GM21381 (cell line): ENCODE measurements at regions not wholly inside any gene's neighbourhood (a gene's known extent, or its start where the extent isn't known, plus 50 kb on each side); places are given as distances from the start of the nearest gene placed in this dataset.
A peak's percentile ranks its signal among the peaks of the same experiment; 100 is the strongest.

Experiments used
- ATAC-seq: cut with Tn5 transposase; IDR thresholded peaks from one replicate; pipeline ENCODE4 v1.9.1; 2021; ENCODE audit warnings: mild to moderate bottlenecking, moderate library complexity; ENCODE audit not compliant: unreplicated experiment

GRCh38 chr3:156760333-156760732 is 65.8 kb upstream of the LEKR1 start:
- ATAC-seq = peak; percentile 97

DNA sequence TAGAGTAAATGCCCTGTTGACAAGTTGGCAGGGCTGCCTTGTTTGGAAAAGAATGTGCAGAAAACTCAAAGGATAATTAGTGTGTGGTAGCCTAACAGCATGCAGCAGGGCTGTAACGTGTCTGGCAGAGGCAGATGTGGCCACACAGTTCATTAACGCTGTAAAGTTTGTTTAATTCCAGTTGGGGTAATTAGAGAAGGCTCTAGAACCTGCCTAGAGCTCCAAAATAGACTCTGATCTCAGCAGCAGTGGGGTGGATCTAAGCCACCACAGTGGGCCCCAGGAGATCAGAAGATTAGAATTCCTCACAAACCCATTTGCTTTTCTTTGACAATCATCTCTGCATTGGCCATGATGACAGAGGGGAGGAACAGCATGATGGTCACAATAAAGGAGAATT is 65.1 kb upstream of the LEKR1 start:
- no peak for ATAC-seq

GRCh38 chr3:156761713-156762451 is 64.3 kb upstream of the LEKR1 start:
- no peak for ATAC-seq

- no peak for ATAC-seq
Observed at GRCh38 chr3:156762631-156763185, 63.4 kb upstream of the LEKR1 start.

DNA sequence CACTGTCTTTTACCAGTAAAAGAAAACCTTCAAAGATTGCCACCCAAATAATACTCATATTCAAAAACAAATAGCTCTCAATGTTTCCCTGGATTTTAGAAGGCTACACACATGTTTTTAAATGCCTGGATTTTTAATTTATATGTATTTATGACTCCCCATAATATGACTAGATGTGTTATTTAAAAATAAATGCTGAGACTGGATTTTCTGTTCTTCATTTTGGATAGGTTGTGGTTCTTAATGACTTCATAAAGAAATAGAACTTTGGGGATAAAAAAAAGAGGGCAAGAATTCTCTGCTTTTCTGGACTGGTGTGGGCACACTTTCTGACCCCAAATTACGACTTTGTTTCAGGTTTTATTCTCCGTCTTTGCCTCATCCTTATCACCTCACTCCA is 62.8 kb upstream of the LEKR1 start:
- ATAC-seq = no peak

DNA sequence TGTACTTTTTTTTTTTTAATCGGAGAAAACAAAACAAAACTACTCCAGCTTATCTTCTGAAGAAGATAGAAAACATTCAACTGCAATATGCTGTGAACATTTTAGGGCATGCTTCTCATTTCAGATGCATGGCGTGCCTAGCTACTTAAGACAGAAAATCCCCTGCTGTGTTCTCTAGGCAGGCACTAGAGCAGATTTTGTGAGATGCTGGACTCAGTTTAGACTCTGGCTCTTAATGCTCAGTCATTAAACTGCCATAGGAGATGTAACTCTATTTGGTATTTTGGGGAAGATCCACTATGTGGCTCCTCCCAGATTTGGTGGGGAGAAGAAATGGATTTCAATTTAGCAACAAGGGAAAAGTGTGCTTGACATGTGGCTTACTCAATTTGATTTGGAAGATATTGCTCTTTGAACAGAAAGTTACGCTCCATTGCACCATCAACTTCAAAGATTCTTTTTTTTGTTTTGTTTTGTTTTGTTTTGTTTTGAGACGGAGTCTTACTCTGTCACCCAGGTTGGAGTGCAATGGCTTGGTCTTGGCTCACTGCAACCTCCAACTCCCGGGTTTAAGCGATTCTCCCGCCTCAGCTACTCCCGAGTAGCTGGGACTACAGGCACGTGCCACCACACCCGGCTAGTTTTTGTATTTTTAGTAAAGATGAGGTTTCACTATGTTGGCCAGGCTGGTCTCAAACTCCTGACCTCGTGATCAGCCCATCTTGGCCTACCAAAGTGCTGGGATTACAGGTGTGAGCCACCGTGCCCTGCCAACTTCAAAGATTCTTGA is 62.0 kb upstream of the LEKR1 start:
- no peak for ATAC-seq

GRCh38 chr3:156764751-156765150 is 61.4 kb upstream of the LEKR1 start:
- no peak for ATAC-seq

- no peak for ATAC-seq
Observed at GRCh38 chr3:156768390-156768789, 57.8 kb upstream of the LEKR1 start.

DNA sequence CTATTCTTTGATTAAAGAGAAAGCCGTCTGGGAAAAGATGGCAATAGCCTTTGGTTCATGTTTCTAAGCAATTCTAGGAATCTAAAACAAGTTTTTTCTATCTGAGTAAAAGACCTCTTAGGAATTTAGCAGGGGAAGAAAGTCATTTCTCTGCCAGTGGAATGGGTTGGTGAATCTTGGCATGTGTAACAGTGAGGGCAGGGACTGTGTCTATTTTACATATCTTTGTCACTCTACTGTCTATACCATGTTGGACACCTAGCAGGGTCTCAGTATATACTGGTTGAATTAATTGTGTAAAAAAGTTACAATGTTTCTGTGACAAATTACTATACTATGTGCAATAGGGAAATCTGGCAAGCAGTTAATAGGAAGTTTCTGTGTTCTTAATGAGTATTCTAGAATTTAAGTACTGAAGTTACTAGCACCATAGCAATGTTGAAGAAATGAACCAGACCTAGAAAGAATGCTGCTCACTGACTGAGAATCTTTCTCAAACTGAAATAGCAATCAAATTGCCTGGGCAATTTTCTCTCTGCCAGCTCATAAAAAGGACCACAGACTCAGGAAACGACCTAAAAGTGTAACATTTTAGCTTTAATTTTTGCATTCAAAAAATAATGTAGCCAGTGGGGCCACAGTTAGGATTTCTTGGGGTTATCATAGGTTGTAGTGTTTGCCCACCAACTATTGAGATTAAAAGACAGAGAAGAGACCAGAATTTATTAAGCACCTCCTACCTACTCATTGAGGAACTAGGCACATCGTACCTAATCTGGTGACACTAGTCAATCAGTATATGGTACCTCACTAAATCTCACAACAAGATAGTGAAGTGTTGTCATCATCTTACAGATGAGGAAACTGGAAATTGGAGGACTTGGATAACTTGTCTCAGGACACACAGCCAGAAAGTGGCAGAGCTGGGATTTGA is 56.2 kb upstream of the LEKR1 start:
- no peak for ATAC-seq

GRCh38 chr3:156770699-156771414 is 55.3 kb upstream of the LEKR1 start:
- ATAC-seq = no peak

DNA sequence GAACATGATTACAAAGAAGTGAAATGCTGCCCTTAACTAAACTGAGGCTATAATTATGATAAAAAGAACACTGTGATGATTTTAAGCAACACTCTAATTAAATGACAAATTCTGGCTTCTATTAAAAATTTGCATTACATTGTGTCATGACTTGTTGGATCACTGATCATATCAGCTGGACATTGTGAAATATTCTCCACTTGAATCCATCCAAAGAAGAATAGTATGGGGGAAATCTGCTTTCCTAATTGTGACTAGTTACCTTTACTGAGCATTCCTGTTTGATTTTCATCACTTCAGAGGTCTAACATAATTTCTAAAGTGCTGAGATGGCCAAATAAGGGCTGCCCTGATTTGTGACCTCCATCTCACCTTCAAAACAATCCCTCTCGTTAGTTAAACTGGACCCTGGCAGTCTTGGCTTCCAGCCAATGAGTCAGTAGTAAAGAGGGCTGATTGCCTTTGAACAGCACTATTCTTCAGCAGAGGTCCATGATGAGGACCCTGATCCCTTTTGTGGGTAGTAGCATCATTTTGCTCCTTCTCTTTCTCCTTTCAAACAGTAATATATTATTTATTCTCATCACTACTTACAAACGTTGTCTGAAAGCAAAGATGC is 53.5 kb upstream of the LEKR1 start:
- no peak for ATAC-seq

DNA sequence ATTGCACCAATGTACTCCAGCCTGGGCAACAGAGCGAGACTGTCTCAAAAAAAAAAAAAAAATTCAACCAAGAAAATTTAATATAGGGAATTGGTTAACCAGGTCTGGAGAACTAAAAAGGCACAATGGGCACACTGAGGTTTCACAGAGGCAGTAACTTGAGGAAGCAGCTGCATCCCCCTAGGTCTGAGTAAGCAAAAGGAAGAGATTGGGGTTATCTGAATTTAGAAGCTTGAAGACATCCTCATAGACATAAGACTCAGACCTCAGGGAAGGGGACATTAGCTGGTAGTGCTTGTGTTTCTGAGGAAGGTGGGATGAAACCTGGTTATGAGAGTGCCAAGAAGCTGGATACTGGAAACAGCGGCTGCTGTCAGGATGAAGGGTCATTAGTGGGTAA is 50.1 kb upstream of the LEKR1 start:
- no peak for ATAC-seq
